Progenitor cell of endocrine pancreas (in vitro differentiated cells): ENCODE measurements at regions not wholly inside any gene's neighbourhood (a gene's known extent, or its start where the extent isn't known, plus 50 kb on each side); places are given as distances from the start of the nearest gene placed in this dataset.

Experiments
- DNase-seq: peaks from one replicate; pipeline ENCODE4 v3.0.0; 2021; ENCODE audit warnings: low spot score; ENCODE audit not compliant: unreplicated experiment
- H3K27ac Mint-ChIP-seq: 2 replicates; pipeline ENCODE4 v1.8.0; 2021; ENCODE audit warnings: mild to moderate bottlenecking, moderate library complexity, mixed read lengths
- H3K27me3 Mint-ChIP-seq: 2 replicates; pipeline ENCODE4 v1.8.0; 2021; ENCODE audit warnings: mixed read lengths
- H3K36me3 Mint-ChIP-seq: 2 replicates; pipeline ENCODE4 v1.8.0; 2022; ENCODE audit warnings: mixed read lengths; ENCODE audit not compliant: insufficient read depth
- H3K4me1 Mint-ChIP-seq: 2 replicates; pipeline ENCODE4 v1.8.0; 2021; ENCODE audit warnings: low read depth, mixed read lengths
- H3K4me3 Mint-ChIP-seq: 2 replicates; pipeline ENCODE4 v1.8.0; 2021; ENCODE audit warnings: low read depth, mild to moderate bottlenecking, moderate library complexity, mixed read lengths
- H3K9me3 Mint-ChIP-seq: 2 replicates; pipeline ENCODE4 v1.8.0; 2021; ENCODE audit warnings: low read depth, mixed read lengths
- CTCF ChIP-seq: fragments of 200-600 bp; sonication (generic); IDR thresholded peaks from one replicate; pipeline ENCODE4 v1.5.0; 2021; ENCODE audit warnings: antibody characterized with exemption, mild to moderate bottlenecking; ENCODE audit not compliant: unreplicated experiment

GRCh38 chr4:55723403-55723802 lies 87.3 kb upstream of the NMU start:
- H3K27me3 Mint-ChIP-seq, result no peaks in the 10 kb centered on the region
- H3K27ac Mint-ChIP-seq, result no peak overlapping the region
- H3K4me1 Mint-ChIP-seq, result no peaks in the 10 kb centered on the region
- H3K4me3 Mint-ChIP-seq, result no peak overlapping the region
- TF ChIP-seq CTCF, result no peak
- DNase-seq, result no peak
- no peaks in the 10 kb centered on the region for H3K9me3 Mint-ChIP-seq
- no peaks in the 10 kb centered on the region for H3K36me3 Mint-ChIP-seq

GRCh38 chr4:55725057-55725456 lies 89.0 kb upstream of the NMU start:
- no peak for TF ChIP-seq CTCF
- H3K9me3 Mint-ChIP-seq, result peaks cover 4% of the 10 kb centered on the region
- no peaks in the 10 kb centered on the region for H3K27me3 Mint-ChIP-seq
- H3K4me1 Mint-ChIP-seq, result no peaks in the 10 kb centered on the region
- DNase-seq, result no peak
- no peak overlapping the region for H3K4me3 Mint-ChIP-seq
- H3K27ac Mint-ChIP-seq, result no peak overlapping the region
- H3K36me3 Mint-ChIP-seq, result no peaks in the 10 kb centered on the region

- Mint-ChIP-seq H3K9me3 (peaks cover 4% of the 10 kb centered on the region), H3K4me3 (no peak overlapping the region), H3K27ac (no peak overlapping the region), H3K27me3 (peaks cover 3% of the 10 kb centered on the region), H3K4me1 (no peaks in the 10 kb centered on the region), H3K36me3 (no peaks in the 10 kb centered on the region)
- DNase-seq, result no peak
- TF ChIP-seq CTCF, result no peak
Measured at GRCh38 chr4:55727746-55728145, 91.6 kb upstream of the NMU start.

GRCh38 chr4:55729351-55730279 lies 90.0 kb upstream of the EXOC1L start:
- Mint-ChIP-seq H3K36me3 (no peaks in the 10 kb centered on the region), H3K4me3 (no peak overlapping the region), H3K4me1 (no peaks in the 10 kb centered on the region), H3K27me3 (peaks cover 3% of the 10 kb centered on the region), H3K27ac (no peak overlapping the region), H3K9me3 (peaks cover 4% of the 10 kb centered on the region)
- TF ChIP-seq CTCF, result no peak
- DNase-seq, result no peak

- no peak for DNase-seq
- no peaks in the 10 kb centered on the region for H3K4me1 Mint-ChIP-seq
- H3K27ac Mint-ChIP-seq, result no peak overlapping the region
- H3K36me3 Mint-ChIP-seq, result no peaks in the 10 kb centered on the region
- peaks cover 4% of the 10 kb centered on the region for H3K27me3 Mint-ChIP-seq
- H3K4me3 Mint-ChIP-seq, result no peak overlapping the region
- no peak for TF ChIP-seq CTCF
- H3K9me3 Mint-ChIP-seq, result peaks cover 4% of the 10 kb centered on the region
Measured at GRCh38 chr4:55730280-55730931, 89.2 kb upstream of the EXOC1L start.
